ENCODE measurements at regions not wholly inside any gene's neighbourhood (a gene's known extent, or its start where the extent isn't known, plus 50 kb on each side); places are given as distances from the start of the nearest gene placed in this dataset.

DNA sequence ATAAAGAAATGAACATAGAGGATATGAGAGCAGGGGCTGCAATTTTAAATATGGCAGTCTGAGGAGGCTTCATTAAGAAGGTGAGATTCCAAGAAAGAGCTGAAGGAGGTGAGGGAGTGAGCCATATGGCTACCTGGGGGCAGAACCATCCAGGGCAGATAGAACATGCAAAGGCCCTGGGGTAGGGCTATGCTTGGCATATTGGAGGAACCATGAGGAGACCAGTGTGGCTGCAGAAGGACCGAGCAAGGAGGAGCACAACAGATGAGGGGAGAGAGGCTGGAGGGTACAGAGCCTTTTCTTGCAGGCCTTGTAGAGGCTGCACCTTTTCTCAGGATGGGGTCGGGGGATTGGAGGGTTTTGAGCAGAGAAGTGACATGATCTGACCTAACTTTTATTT is 69.5 kb upstream of the GATA6 start:
- Histone ChIP-seq H3K4me3 (ENCODE audit: low read length) (no peak overlapping the region), H3K36me3 (ENCODE audit: insufficient read depth, low read length) (no peaks in the 10 kb centered on the region), H3K4me1 (ENCODE audit: insufficient read depth, low read length) (peaks cover 11% of the 10 kb centered on the region), H3K27ac (ENCODE audit: low read depth, low read length) (no peak overlapping the region), H3K9ac (ENCODE audit: low read depth, low read length) (no peak overlapping the region), H3K9me3 (ENCODE audit: insufficient read depth, low read depth, low read length) (no peaks in the 10 kb centered on the region), H3K27me3 (ENCODE audit: insufficient read depth, low read length) (peaks cover 4% of the 10 kb centered on the region; the same call in 1 of the 2 replicates)
- WGBS: 96% methylated on average over 2 of the region's 2 CpGs

DNA sequence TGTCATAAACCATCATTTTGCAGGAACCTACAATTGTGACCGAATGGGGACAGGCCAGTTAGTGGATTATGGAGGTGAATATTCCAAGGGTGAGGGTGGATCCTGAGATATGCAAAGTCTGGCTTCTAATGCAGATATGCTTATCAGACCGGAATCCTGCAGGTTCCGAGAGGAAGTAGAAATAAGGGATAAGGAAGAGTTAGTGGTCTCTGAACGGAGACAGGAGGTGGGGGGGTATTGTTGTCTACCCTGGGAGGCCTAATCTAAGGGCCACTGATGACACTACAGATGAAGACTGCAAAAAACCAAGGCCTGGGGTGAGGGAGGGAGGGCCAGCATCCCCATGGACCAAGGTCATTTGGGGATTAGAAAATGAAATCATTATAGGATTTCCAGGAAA is 67.7 kb upstream of the GATA6 start:
- Histone ChIP-seq H3K27ac (ENCODE audit: low read depth, low read length) (no peak overlapping the region), H3K9ac (ENCODE audit: low read depth, low read length) (no peak overlapping the region), H3K9me3 (ENCODE audit: insufficient read depth, low read depth, low read length) (no peaks in the 10 kb centered on the region), H3K36me3 (ENCODE audit: insufficient read depth, low read length) (no peaks in the 10 kb centered on the region), H3K4me1 (ENCODE audit: insufficient read depth, low read length) (peaks cover 11% of the 10 kb centered on the region), H3K4me3 (ENCODE audit: low read length) (no peak overlapping the region), H3K27me3 (ENCODE audit: insufficient read depth, low read length) (peaks cover 4% of the 10 kb centered on the region; the same call in 1 of the 2 replicates)
- 69% methylated on average over 4 of the region's 4 CpGs for WGBS

DNA sequence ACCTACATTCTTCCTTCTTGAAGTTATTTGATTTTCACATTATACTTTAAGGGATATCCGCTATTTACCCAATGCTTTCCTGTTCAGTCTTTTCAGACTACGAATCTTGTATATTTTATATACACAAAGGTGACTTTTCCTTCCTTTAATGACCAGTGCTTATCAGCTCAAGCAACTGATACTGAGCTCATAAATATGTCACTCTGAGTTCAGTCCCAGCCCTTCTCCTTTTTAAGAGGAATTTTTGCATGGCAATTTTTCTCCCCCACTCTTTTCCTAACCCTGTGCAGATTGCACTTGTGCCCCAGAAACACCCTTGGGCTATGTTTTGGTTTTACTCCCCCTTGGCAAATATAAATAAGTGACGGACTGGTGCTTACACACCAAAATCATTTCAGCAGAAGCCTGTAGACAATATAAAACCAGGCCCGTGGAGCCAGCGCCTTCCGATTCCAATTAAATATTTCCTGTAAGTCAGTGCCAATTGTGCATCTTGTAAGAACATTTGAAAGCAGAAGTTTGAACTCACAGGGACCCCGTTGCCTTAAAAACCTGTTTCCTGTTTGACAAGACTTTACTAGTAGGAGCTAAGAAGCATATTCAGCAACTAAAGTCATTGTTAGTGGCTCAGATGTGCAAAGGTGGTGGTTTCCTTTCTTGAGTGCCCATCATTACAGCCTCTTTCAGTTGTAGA is 66.3 kb upstream of the GATA6 start:
- Histone ChIP-seq H3K9ac (ENCODE audit: low read depth, low read length) (no peak overlapping the region), H3K4me1 (ENCODE audit: insufficient read depth, low read length) (peaks cover 11% of the 10 kb centered on the region), H3K27me3 (ENCODE audit: insufficient read depth, low read length) (peaks cover 4% of the 10 kb centered on the region; the same call in 1 of the 2 replicates), H3K9me3 (ENCODE audit: insufficient read depth, low read depth, low read length) (no peaks in the 10 kb centered on the region), H3K4me3 (ENCODE audit: low read length) (no peak overlapping the region), H3K27ac (ENCODE audit: low read depth, low read length) (no peak overlapping the region), H3K36me3 (ENCODE audit: insufficient read depth, low read length) (no peaks in the 10 kb centered on the region)
- 65% methylated on average over 7 of the region's 7 CpGs for WGBS

- no peaks in the 10 kb centered on the region for H3K9me3 ChIP-seq (ENCODE audit: insufficient read depth, low read depth, low read length)
- H3K9ac ChIP-seq (ENCODE audit: low read depth, low read length): no peak overlapping the region
- no peaks in the 10 kb centered on the region for H3K36me3 ChIP-seq (ENCODE audit: insufficient read depth, low read length)
- H3K27ac ChIP-seq (ENCODE audit: low read depth, low read length): no peak overlapping the region
- H3K4me3 ChIP-seq (ENCODE audit: low read length): no peak overlapping the region
- peaks cover 11% of the 10 kb centered on the region for H3K4me1 ChIP-seq (ENCODE audit: insufficient read depth, low read length)
- 62% methylated on average over 6 of the region's 6 CpGs for WGBS
- peaks cover 4% of the 10 kb centered on the region; the same call in 1 of the 2 replicates for H3K27me3 ChIP-seq (ENCODE audit: insufficient read depth, low read length)
These were observed 65.8 kb upstream of the GATA6 start for GRCh38 chr18:22103647-22104031.

GRCh38 chr18:22106536-22107292 is 62.7 kb upstream of the GATA6 start:
- Histone ChIP-seq H3K4me1 (ENCODE audit: insufficient read depth, low read length) (peaks cover 11% of the 10 kb centered on the region), H3K4me3 (ENCODE audit: low read length) (no peak overlapping the region), H3K36me3 (ENCODE audit: insufficient read depth, low read length) (no peaks in the 10 kb centered on the region), H3K9ac (ENCODE audit: low read depth, low read length) (no peak overlapping the region), H3K27me3 (ENCODE audit: insufficient read depth, low read length) (peaks cover 4% of the 10 kb centered on the region; the same call in 1 of the 2 replicates), H3K27ac (ENCODE audit: low read depth, low read length) (no peak overlapping the region), H3K9me3 (ENCODE audit: insufficient read depth, low read depth, low read length) (no peaks in the 10 kb centered on the region)
- 77% methylated on average over 4 of the region's 4 CpGs for WGBS

DNA sequence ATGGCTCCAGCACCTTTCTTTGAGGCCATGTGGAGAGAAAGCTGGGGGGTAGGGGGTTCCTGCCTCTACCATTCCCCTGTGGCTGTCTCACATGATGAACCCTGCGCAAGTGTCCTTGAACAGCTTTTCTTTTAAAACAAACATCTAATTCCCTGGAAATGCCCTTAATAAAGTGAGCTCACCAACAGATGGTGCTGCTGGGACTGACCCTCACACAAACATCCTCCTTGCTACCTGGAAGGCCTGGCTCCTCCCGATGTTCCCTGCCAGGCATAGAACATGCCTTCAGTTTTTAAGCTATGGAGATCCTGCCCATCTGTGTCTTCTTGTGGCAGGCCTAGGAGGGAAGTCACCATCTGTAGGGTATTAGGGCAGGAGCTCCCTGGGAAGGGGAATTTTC is 60.7 kb upstream of the GATA6 start:
- 75% methylated on average over 2 of the region's 2 CpGs for WGBS
- Histone ChIP-seq H3K4me1 (ENCODE audit: insufficient read depth, low read length) (peaks cover 4% of the 10 kb centered on the region; the same call in 1 of the 2 replicates), H3K36me3 (ENCODE audit: insufficient read depth, low read length) (no peaks in the 10 kb centered on the region), H3K4me3 (ENCODE audit: low read length) (no peak overlapping the region), H3K9ac (ENCODE audit: low read depth, low read length) (no peak overlapping the region), H3K9me3 (ENCODE audit: insufficient read depth, low read depth, low read length) (no peaks in the 10 kb centered on the region), H3K27me3 (ENCODE audit: insufficient read depth, low read length) (no peaks in the 10 kb centered on the region), H3K27ac (ENCODE audit: low read depth, low read length) (no peak overlapping the region)

DNA sequence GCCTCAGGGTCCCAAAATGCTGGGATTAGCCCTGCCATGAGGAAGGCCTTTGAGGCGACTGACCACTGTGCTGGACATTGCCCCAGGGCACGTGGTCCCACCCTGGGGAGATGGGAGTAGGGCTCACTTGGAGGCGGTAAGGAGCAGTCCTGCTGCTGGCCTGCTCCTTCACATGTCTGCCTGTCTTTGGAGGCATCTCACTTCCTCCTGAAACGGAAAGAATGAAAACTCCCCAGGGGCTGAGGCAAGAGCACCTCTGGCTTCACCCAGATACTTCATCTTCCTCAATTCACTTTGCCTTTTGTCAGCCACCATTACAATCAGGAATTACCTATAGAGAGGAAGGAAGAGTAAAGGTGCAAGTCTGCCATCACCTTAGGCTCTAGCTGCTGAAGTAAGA is 59.9 kb upstream of the GATA6 start:
- Histone ChIP-seq H3K4me1 (ENCODE audit: insufficient read depth, low read length) (no peaks in the 10 kb centered on the region), H3K4me3 (ENCODE audit: low read length) (no peak overlapping the region), H3K9ac (ENCODE audit: low read depth, low read length) (no peak overlapping the region), H3K36me3 (ENCODE audit: insufficient read depth, low read length) (no peaks in the 10 kb centered on the region), H3K9me3 (ENCODE audit: insufficient read depth, low read depth, low read length) (no peaks in the 10 kb centered on the region), H3K27me3 (ENCODE audit: insufficient read depth, low read length) (no peaks in the 10 kb centered on the region), H3K27ac (ENCODE audit: low read depth, low read length) (no peak overlapping the region)
- 89% methylated on average over 4 of the region's 4 CpGs for WGBS

DNA sequence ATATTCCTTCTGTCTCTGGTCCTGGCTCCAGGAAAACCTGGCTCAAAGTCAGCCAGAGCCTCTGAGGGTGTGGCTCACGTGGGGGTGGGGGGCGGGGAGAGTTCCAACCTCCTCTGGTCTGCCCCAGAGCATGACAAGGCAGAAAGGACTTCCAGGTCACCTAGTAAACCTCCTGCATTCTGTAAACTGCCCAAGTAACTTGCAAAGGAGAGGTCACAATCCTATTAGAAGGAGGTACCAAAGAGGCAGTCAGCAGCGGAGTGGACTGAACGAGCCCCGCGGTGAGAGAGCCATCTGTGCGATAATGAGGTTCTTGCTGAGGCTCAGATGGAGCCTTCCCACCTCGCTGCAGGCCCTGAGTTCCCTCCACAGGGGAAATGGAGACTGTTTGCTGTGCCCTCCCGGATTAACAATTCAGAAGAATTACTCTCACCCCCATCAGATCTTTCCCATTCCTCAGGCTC is 58.9 kb upstream of the GATA6 start:
- H3K27me3 ChIP-seq (ENCODE audit: insufficient read depth, low read length): no peaks in the 10 kb centered on the region
- H3K36me3 ChIP-seq (ENCODE audit: insufficient read depth, low read length): no peaks in the 10 kb centered on the region
- no peaks in the 10 kb centered on the region for H3K9me3 ChIP-seq (ENCODE audit: insufficient read depth, low read depth, low read length)
- 23% methylated on average over 9 of the region's 9 CpGs for WGBS
- H3K4me1 ChIP-seq (ENCODE audit: insufficient read depth, low read length): no peaks in the 10 kb centered on the region
- H3K27ac ChIP-seq (ENCODE audit: low read depth, low read length): no peak overlapping the region
- no peak overlapping the region for H3K4me3 ChIP-seq (ENCODE audit: low read length)
- H3K9ac ChIP-seq (ENCODE audit: low read depth, low read length): 0 out of 2 replicates have a peak overlapping the region, but pooled peaks have one; percentile 0

DNA sequence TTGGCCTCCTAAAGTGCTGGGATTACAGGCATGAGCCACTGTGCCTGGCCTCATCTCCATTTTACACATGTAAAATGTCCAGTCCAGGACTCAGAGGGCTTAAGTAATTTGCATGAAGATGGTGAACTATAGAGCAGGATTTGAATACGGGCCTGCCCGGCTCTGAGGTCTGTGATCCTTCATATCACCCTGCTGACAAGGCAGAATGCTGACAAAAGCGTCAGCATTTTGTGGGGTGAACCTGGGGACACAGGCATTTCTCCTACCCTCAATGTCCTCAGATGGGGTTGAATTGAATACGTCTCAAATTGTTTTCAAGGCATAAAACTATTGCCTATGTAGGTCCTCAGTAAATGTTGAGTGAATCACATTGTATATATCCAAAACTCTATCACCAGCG is 57.2 kb upstream of the GATA6 start:
- Histone ChIP-seq H3K4me3 (ENCODE audit: low read length) (no peak overlapping the region), H3K36me3 (ENCODE audit: insufficient read depth, low read length) (no peaks in the 10 kb centered on the region), H3K27ac (ENCODE audit: low read depth, low read length) (no peak overlapping the region), H3K9ac (ENCODE audit: low read depth, low read length) (no peak overlapping the region), H3K4me1 (ENCODE audit: insufficient read depth, low read length) (no peaks in the 10 kb centered on the region), H3K9me3 (ENCODE audit: insufficient read depth, low read depth, low read length) (no peaks in the 10 kb centered on the region), H3K27me3 (ENCODE audit: insufficient read depth, low read length) (no peaks in the 10 kb centered on the region)
- WGBS: 95% methylated on average over 3 of the region's 5 CpGs

DNA sequence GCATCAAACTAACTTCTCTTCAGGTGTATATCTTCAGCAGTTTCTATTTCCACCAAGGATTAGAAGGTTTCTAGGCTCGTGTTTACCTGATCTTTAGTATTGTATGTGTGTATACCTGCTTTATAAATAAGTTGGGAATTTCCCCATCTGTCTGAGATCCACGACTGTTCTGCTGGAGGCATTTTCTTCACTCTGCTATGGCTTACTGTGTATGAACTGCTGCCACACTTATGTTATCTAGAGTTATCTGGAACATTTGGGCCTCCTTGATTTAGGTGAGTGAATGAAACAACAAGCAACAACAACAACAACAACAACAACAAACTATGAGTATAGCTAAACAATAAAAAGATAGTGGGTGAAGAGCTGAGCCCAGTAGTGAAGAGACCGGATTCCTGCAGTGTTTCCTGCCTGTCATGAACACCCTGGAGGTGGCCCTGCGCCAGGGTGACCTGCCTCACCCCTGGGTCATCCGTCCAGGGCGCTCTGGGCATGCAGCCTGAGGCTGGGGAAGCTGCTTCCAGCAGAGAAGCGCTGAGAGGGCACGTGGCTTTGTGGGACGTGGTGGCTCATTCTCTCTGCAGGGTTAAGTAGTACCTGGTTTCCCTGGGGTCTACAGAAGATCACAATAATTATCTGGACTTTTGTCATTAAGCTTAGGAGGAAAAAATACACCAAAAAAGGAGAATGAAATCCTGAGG is 56.1 kb upstream of the GATA6 start:
- WGBS: 89% methylated on average over 9 of the region's 9 CpGs
- Histone ChIP-seq H3K4me3 (ENCODE audit: low read length) (no peak overlapping the region), H3K36me3 (ENCODE audit: insufficient read depth, low read length) (no peaks in the 10 kb centered on the region), H3K4me1 (ENCODE audit: insufficient read depth, low read length) (no peaks in the 10 kb centered on the region), H3K27ac (ENCODE audit: low read depth, low read length) (no peak overlapping the region), H3K9ac (ENCODE audit: low read depth, low read length) (no peak overlapping the region), H3K27me3 (ENCODE audit: insufficient read depth, low read length) (no peaks in the 10 kb centered on the region), H3K9me3 (ENCODE audit: insufficient read depth, low read depth, low read length) (no peaks in the 10 kb centered on the region)

Measured in HUES64 (cell line).